ENCODE measurements at regions not wholly inside any gene's neighbourhood (a gene's known extent, or its start where the extent isn't known, plus 50 kb on each side); places are given as distances from the start of the nearest gene placed in this dataset.

DNA sequence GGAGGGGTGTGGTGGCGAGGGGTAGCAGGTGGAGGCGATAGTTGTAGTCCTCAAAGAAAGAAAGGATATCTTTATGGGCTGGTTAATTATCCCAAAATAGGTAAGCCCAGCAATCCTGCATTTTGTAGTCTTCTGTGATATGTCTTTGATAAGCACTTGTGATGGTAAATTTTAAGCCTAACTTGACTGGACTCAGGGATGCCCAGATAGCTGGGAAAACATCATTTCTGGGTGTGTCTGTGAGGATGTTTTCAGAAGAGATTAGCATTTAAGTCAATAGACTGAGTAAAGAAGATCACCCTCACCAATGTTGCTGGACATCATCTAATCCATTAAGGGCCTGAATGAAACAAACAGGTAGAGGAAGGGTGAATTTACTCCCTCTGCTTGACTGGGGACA lies 124.8 kb upstream of the RIPOR2 start:
- no peak for ATAC-seq
- no peak for TF ChIP-seq CSDC2 (CRISPR knock-in tag; IDR thresholded peaks at IDR 0.05)
- TF ChIP-seq, protein P1, sequence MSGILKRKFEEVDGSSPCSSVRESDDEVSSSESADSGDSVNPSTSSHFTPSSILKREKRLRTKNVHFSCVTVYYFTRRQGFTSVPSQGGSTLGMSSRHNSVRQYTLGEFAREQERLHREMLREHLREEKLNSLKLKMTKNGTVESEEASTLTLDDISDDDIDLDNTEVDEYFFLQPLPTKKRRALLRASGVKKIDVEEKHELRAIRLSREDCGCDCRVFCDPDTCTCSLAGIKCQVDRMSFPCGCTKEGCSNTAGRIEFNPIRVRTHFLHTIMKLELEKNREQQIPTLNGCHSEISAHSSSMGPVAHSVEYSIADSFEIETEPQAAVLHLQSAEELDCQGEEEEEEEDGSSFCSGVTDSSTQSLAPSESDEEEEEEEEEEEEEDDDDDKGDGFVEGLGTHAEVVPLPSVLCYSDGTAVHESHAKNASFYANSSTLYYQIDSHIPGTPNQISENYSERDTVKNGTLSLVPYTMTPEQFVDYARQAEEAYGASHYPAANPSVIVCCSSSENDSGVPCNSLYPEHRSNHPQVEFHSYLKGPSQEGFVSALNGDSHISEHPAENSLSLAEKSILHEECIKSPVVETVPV (CRISPR knock-in tag; IDR thresholded peaks at IDR 0.05), result no peak

DNA sequence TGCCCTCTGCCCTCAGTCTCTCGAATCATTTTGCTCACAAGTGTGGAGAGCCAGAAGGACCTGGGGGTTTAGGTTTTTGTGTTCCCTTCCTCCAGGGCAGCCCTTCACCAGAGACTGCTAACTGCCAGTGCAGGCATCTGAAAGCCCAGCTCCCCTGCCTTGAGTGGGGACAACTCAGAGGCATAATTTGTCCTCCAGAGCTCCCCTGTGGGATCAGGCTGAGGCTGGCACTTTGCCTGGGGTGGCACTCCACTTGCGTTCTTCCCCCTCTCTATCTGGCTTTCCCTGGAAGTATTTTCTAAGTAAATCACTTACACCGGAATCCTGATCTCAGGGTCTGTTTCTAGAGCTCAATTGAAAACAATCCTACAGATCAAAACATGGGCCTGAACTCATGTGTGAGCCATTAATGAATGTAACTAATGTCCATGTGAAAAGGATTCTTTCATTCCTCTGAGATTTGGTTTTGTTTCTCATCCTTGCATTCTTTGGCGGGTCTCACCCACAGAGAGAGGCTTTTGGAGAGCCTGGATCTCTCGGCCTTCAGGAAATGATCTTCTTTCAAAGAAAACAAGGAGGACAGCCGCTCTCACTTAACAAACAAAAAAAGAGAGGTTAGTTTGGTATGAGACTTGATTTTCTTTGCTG lies 125.7 kb upstream of the RIPOR2 start:
- TF ChIP-seq ISL1 (CRISPR knock-in tag; IDR thresholded peaks at IDR 0.05), result no peak
- no peak for TF ChIP-seq ESRRG (CRISPR knock-in tag; IDR thresholded peaks at IDR 0.05)
- no peak for TF ChIP-seq PPARA (CRISPR knock-in tag; IDR thresholded peaks at IDR 0.05; ENCODE audit: borderline replicate concordance)
- TF ChIP-seq, protein P2, sequence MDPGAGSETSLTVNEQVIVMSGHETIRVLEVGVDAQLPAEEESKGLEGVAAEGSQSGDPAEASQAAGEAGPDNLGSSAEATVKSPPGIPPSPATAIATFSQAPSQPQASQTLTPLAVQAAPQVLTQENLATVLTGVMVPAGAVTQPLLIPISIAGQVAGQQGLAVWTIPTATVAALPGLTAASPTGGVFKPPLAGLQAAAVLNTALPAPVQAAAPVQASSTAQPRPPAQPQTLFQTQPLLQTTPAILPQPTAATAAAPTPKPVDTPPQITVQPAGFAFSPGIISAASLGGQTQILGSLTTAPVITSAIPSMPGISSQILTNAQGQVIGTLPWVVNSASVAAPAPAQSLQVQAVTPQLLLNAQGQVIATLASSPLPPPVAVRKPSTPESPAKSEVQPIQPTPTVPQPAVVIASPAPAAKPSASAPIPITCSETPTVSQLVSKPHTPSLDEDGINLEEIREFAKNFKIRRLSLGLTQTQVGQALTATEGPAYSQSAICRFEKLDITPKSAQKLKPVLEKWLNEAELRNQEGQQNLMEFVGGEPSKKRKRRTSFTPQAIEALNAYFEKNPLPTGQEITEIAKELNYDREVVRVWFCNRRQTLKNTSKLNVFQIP (CRISPR knock-in tag; IDR thresholded peaks at IDR 0.05; ENCODE audit: borderline replicate concordance, low read depth), result no peak
- TF ChIP-seq, protein P1 (CRISPR knock-in tag; IDR thresholded peaks at IDR 0.05), result no peak
- TF ChIP-seq GLIS3 (CRISPR knock-in tag; IDR thresholded peaks at IDR 0.05), result no peak
- TF ChIP-seq RARB (CRISPR knock-in tag; IDR thresholded peaks at IDR 0.05), result no peak
- TF ChIP-seq ZFP30 (CRISPR knock-in tag; IDR thresholded peaks at IDR 0.05), result no peak
- TF ChIP-seq, protein P3, sequence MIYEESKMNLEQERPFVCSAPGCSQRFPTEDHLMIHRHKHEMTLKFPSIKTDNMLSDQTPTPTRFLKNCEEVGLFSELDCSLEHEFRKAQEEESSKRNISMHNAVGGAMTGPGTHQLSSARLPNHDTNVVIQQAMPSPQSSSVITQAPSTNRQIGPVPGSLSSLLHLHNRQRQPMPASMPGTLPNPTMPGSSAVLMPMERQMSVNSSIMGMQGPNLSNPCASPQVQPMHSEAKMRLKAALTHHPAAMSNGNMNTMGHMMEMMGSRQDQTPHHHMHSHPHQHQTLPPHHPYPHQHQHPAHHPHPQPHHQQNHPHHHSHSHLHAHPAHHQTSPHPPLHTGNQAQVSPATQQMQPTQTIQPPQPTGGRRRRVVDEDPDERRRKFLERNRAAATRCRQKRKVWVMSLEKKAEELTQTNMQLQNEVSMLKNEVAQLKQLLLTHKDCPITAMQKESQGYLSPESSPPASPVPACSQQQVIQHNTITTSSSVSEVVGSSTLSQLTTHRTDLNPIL (CRISPR knock-in tag; IDR thresholded peaks at IDR 0.05; ENCODE audit: low read depth), result no peak
- no peak for TF ChIP-seq ZNF8 (CRISPR knock-in tag; IDR thresholded peaks at IDR 0.05)
- no peak for TF ChIP-seq ZFP3 (CRISPR knock-in tag; IDR thresholded peaks at IDR 0.05)
- no peak for TF ChIP-seq CSDC2 (CRISPR knock-in tag; IDR thresholded peaks at IDR 0.05)
- TF ChIP-seq SNAI2 (CRISPR knock-in tag; IDR thresholded peaks at IDR 0.05), result no peak
- no peak for TF ChIP-seq ZC3H10 (CRISPR knock-in tag; IDR thresholded peaks at IDR 0.05)
- no peak for TF ChIP-seq BACH2 (CRISPR knock-in tag; IDR thresholded peaks at IDR 0.05; ENCODE audit: borderline replicate concordance)
- no peak for TF ChIP-seq ZNF70 (CRISPR knock-in tag; IDR thresholded peaks at IDR 0.05)
- TF ChIP-seq OSR1 (CRISPR knock-in tag; IDR thresholded peaks at IDR 0.05), result no peak
- TF ChIP-seq, protein P4, sequence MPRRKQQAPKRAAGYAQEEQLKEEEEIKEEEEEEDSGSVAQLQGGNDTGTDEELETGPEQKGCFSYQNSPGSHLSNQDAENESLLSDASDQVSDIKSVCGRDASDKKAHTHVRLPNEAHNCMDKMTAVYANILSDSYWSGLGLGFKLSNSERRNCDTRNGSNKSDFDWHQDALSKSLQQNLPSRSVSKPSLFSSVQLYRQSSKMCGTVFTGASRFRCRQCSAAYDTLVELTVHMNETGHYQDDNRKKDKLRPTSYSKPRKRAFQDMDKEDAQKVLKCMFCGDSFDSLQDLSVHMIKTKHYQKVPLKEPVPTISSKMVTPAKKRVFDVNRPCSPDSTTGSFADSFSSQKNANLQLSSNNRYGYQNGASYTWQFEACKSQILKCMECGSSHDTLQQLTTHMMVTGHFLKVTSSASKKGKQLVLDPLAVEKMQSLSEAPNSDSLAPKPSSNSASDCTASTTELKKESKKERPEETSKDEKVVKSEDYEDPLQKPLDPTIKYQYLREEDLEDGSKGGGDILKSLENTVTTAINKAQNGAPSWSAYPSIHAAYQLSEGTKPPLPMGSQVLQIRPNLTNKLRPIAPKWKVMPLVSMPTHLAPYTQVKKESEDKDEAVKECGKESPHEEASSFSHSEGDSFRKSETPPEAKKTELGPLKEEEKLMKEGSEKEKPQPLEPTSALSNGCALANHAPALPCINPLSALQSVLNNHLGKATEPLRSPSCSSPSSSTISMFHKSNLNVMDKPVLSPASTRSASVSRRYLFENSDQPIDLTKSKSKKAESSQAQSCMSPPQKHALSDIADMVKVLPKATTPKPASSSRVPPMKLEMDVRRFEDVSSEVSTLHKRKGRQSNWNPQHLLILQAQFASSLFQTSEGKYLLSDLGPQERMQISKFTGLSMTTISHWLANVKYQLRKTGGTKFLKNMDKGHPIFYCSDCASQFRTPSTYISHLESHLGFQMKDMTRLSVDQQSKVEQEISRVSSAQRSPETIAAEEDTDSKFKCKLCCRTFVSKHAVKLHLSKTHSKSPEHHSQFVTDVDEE (CRISPR knock-in tag; IDR thresholded peaks at IDR 0.05), result no peak
- no peak for ATAC-seq

DNA sequence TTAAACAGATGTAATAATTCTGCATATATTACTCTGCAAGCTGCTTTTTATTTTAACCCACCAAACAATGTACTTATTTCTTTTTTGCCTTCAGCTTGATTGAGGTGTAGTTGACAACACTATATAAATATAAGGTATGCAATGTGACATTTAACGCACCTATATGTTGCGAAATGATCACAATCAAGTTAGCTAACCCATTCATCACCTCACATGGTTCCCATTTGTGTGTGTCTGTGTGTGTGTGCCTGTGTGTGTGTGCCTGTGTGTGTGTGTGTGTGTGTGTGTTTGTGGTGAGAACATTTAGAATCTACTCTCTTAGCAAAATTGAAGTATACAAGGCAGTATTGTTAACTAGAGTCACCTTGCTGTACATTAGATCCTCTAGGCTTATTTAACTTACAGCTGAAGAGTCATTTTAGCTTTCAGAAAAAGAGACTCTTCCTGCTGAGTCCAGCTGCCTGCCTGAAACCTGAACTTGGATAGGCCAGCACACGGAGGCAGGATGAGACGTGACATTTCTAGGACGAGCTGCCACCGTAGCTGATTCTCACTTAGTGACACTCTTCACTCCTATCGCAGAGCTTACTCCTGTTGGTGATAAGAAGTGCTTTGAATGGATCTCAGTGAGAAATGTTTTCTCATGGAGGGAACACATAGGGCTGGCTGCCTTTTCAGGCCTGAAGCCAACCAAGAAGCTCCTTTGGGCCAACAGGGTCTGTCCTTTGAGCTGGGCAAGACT lies 126.5 kb upstream of the RIPOR2 start:
- ATAC-seq, result no peak
- TF ChIP-seq SNAI2 (CRISPR knock-in tag; IDR thresholded peaks at IDR 0.05) (no peak), TCF4 (CRISPR knock-in tag; IDR thresholded peaks at IDR 0.05; ENCODE audit: borderline replicate concordance) (no peak), ARNTL (CRISPR knock-in tag; IDR thresholded peaks at IDR 0.05; ENCODE audit: borderline replicate concordance, low read depth) (no peak), BACH2 (CRISPR knock-in tag; IDR thresholded peaks at IDR 0.05; ENCODE audit: borderline replicate concordance) (no peak), GLIS3 (CRISPR knock-in tag; IDR thresholded peaks at IDR 0.05) (no peak), PPARA (CRISPR knock-in tag; IDR thresholded peaks at IDR 0.05; ENCODE audit: borderline replicate concordance) (no peak), ZNF565 (CRISPR knock-in tag; conservative IDR thresholded peaks at IDR 0.05; ENCODE audit: low read depth) (no peak), ZC3H10 (CRISPR knock-in tag; IDR thresholded peaks at IDR 0.05) (no peak), ZFP3 (CRISPR knock-in tag; IDR thresholded peaks at IDR 0.05) (no peak), OSR1 (CRISPR knock-in tag; IDR thresholded peaks at IDR 0.05) (no peak)
- TF ChIP-seq, protein P2 (CRISPR knock-in tag; IDR thresholded peaks at IDR 0.05; ENCODE audit: borderline replicate concordance, low read depth), result no peak
- TF ChIP-seq, protein P1 (CRISPR knock-in tag; IDR thresholded peaks at IDR 0.05), result no peak
- TF ChIP-seq, protein P3 (CRISPR knock-in tag; IDR thresholded peaks at IDR 0.05; ENCODE audit: low read depth), result no peak

Data from SK-N-SH treated with all-trans-retinoic acid at 6 μM for 48 hours (cell line).